ENCODE measurements at regions not wholly inside any gene's neighbourhood (a gene's known extent, or its start where the extent isn't known, plus 50 kb on each side); places are given as distances from the start of the nearest gene placed in this dataset.

DNA sequence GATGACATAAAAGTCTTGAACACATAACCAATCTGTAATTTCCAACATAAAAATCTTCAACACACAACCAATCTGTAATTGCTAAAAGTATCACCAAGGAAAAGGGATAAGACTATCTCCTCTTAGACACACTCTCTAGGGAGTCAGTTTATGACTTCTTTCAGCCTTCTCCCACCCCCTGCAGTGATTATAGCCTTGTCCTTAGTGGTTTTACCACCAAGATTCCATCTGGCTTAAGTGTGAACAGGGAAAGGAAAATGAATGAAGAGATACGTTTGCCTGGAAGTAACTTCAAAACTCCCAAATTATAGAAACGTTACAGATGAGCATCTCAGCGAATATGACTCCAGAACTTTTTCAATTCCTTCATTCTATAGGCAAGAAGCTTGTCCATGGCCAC, 136.2 kb upstream of the RASSF8 start (continued):
- TF ChIP-seq, protein P1, sequence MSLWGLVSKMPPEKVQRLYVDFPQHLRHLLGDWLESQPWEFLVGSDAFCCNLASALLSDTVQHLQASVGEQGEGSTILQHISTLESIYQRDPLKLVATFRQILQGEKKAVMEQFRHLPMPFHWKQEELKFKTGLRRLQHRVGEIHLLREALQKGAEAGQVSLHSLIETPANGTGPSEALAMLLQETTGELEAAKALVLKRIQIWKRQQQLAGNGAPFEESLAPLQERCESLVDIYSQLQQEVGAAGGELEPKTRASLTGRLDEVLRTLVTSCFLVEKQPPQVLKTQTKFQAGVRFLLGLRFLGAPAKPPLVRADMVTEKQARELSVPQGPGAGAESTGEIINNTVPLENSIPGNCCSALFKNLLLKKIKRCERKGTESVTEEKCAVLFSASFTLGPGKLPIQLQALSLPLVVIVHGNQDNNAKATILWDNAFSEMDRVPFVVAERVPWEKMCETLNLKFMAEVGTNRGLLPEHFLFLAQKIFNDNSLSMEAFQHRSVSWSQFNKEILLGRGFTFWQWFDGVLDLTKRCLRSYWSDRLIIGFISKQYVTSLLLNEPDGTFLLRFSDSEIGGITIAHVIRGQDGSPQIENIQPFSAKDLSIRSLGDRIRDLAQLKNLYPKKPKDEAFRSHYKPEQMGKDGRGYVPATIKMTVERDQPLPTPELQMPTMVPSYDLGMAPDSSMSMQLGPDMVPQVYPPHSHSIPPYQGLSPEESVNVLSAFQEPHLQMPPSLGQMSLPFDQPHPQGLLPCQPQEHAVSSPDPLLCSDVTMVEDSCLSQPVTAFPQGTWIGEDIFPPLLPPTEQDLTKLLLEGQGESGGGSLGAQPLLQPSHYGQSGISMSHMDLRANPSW (CRISPR knock-in tag; conservative IDR thresholded peaks at IDR 0.05; ENCODE audit: low read depth), result no peak
- no peak for TF ChIP-seq GRHL2 (CRISPR knock-in tag; IDR thresholded peaks at IDR 0.05; ENCODE audit: insufficient replicate concordance, severe bottlenecking)

DNA sequence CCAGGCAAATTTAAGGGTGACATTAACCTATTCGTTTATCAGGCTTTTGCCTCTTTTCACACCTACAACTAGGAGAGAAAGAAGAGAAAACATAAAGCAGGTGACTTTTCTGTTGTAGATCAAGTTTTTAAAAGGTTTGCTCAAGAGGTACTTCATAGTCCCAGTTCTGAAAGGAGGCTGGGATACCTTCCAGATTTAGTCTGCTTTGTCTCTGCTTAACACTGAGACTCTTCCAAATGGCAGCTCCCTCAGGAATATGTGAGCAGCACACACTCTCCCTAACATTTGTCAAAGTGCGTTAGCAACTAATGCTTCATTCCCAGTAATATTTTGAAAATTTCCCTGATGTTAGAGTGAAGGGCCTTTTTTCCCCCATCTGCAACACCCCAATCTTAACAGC, 133.7 kb upstream of the RASSF8 start:
- H3K4me3 Mint-ChIP-seq, result no peak overlapping the region
- no peaks in the 10 kb centered on the region for H3K27me3 Mint-ChIP-seq (ENCODE audit: low read depth)
- H3K9me3 Mint-ChIP-seq, result no peaks in the 10 kb centered on the region
- no peak overlapping the region for H3K27ac Mint-ChIP-seq
- CTCF ChIA-PET, result interaction anchor here (1.2 kb wide), 1 partner anchor 36 kb away, joined by 3 read pairs; no protein-coding TSS in a partner anchor
- TF ChIP-seq GABPB1 (CRISPR knock-in tag; IDR thresholded peaks at IDR 0.05) (no peak), ZNF396 (CRISPR knock-in tag; IDR thresholded peaks at IDR 0.05; ENCODE audit: borderline replicate concordance) (no peak), PRRX2 (CRISPR knock-in tag; IDR thresholded peaks at IDR 0.05) (no peak), FOXJ3 (CRISPR knock-in tag; IDR thresholded peaks at IDR 0.05; ENCODE audit: borderline replicate concordance) (no peak), SOX15 (CRISPR knock-in tag; IDR thresholded peaks at IDR 0.05) (no peak), IRF2 (CRISPR knock-in tag; IDR thresholded peaks at IDR 0.05; ENCODE audit: borderline replicate concordance, low read depth) (no peak), JUN (CRISPR knock-in tag; IDR thresholded peaks at IDR 0.05) (no peak), ATF1 (CRISPR knock-in tag; IDR thresholded peaks at IDR 0.05) (no peak), ZNF671 (CRISPR knock-in tag; IDR thresholded peaks at IDR 0.05) (no peak), MXD4 (CRISPR knock-in tag; IDR thresholded peaks at IDR 0.05; ENCODE audit: borderline replicate concordance) (no peak), NR3C1 (CRISPR knock-in tag; conservative IDR thresholded peaks at IDR 0.05; ENCODE audit: low read depth) (no peak), ZNF232 (CRISPR knock-in tag; IDR thresholded peaks at IDR 0.05) (no peak), FOXP1 (CRISPR knock-in tag; IDR thresholded peaks at IDR 0.05; ENCODE audit: borderline replicate concordance) (no peak)
- TF ChIP-seq, protein P2, sequence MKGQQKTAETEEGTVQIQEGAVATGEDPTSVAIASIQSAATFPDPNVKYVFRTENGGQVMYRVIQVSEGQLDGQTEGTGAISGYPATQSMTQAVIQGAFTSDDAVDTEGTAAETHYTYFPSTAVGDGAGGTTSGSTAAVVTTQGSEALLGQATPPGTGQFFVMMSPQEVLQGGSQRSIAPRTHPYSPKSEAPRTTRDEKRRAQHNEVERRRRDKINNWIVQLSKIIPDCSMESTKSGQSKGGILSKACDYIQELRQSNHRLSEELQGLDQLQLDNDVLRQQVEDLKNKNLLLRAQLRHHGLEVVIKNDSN (CRISPR knock-in tag; IDR thresholded peaks at IDR 0.05), result no peak
- TF ChIP-seq, protein P3, sequence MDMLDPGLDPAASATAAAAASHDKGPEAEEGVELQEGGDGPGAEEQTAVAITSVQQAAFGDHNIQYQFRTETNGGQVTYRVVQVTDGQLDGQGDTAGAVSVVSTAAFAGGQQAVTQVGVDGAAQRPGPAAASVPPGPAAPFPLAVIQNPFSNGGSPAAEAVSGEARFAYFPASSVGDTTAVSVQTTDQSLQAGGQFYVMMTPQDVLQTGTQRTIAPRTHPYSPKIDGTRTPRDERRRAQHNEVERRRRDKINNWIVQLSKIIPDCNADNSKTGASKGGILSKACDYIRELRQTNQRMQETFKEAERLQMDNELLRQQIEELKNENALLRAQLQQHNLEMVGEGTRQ (CRISPR knock-in tag; IDR thresholded peaks at IDR 0.05), result no peak
- TF ChIP-seq, protein P4, sequence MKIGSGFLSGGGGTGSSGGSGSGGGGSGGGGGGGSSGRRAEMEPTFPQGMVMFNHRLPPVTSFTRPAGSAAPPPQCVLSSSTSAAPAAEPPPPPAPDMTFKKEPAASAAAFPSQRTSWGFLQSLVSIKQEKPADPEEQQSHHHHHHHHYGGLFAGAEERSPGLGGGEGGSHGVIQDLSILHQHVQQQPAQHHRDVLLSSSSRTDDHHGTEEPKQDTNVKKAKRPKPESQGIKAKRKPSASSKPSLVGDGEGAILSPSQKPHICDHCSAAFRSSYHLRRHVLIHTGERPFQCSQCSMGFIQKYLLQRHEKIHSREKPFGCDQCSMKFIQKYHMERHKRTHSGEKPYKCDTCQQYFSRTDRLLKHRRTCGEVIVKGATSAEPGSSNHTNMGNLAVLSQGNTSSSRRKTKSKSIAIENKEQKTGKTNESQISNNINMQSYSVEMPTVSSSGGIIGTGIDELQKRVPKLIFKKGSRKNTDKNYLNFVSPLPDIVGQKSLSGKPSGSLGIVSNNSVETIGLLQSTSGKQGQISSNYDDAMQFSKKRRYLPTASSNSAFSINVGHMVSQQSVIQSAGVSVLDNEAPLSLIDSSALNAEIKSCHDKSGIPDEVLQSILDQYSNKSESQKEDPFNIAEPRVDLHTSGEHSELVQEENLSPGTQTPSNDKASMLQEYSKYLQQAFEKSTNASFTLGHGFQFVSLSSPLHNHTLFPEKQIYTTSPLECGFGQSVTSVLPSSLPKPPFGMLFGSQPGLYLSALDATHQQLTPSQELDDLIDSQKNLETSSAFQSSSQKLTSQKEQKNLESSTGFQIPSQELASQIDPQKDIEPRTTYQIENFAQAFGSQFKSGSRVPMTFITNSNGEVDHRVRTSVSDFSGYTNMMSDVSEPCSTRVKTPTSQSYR (CRISPR knock-in tag; IDR thresholded peaks at IDR 0.05), result no peak
- H3K36me3 Mint-ChIP-seq, result no peaks in the 10 kb centered on the region
- POLR2A ChIA-PET, result no interaction called here
- no peak for ATAC-seq
- DNase-seq (ENCODE audit: low spot score), result no peak
- peaks cover 13% of the 10 kb centered on the region for H3K4me1 Mint-ChIP-seq

DNA sequence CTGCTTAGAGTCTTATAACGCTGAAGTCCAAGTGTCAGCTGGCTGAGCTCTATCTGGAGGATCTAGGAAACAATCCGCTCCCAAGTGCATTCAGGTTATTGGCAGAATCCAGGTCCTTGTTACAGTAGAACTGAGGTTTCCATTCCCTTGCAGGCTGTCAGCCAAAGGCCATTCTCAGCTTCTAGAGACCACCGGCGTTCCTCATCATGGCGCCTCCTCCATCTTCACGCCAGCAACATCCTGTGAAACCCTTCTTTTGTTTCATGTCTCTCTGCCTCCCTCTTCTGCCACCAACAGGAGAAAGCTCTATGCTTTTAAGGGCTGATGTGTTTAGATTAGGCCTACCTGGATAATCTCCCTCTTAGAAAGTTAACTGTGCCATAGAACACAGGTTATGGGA, 133.0 kb upstream of the RASSF8 start:
- Mint-ChIP-seq H3K27ac (no peak overlapping the region), H3K4me3 (no peak overlapping the region), H3K36me3 (no peaks in the 10 kb centered on the region), H3K9me3 (no peaks in the 10 kb centered on the region), H3K27me3 (ENCODE audit: low read depth) (no peaks in the 10 kb centered on the region), H3K4me1 (peaks cover 7% of the 10 kb centered on the region; the same call in 1 of the 2 replicates)
- TF ChIP-seq, protein P1 (CRISPR knock-in tag; conservative IDR thresholded peaks at IDR 0.05; ENCODE audit: low read depth), result no peak
- no peak for TF ChIP-seq JUN (CRISPR knock-in tag; IDR thresholded peaks at IDR 0.05)
- TF ChIP-seq ELF4 (CRISPR knock-in tag; IDR thresholded peaks at IDR 0.05; ENCODE audit: low read depth), result no peak
- DNase-seq (ENCODE audit: low spot score), result no peak
- ChIA-PET CTCF (interaction anchor here (0.6 to 1.2 kb wide), 3 partner anchors 37 to 235 kb away, joined by 3 read pairs; no protein-coding TSS in a partner anchor), POLR2A (no interaction called here)
- peak; percentile 48; the same call in 1 of the 2 replicates for ATAC-seq
